GM12873 (cell line): ENCODE measurements at regions not wholly inside any gene's neighbourhood (a gene's known extent, or its start where the extent isn't known, plus 50 kb on each side); places are given as distances from the start of the nearest gene placed in this dataset.

Source experiments
- TF ChIP-seq, protein P1 (sequence below): IDR thresholded peaks from 2 replicates; pipeline ENCODE4 v1.5.1; 2012; ENCODE audit warnings: low read depth, mild to moderate bottlenecking, moderate library complexity, low read length, control low read depth; ENCODE audit not compliant: insufficient read depth; ENCODE audit errors: missing control alignments

DNA sequence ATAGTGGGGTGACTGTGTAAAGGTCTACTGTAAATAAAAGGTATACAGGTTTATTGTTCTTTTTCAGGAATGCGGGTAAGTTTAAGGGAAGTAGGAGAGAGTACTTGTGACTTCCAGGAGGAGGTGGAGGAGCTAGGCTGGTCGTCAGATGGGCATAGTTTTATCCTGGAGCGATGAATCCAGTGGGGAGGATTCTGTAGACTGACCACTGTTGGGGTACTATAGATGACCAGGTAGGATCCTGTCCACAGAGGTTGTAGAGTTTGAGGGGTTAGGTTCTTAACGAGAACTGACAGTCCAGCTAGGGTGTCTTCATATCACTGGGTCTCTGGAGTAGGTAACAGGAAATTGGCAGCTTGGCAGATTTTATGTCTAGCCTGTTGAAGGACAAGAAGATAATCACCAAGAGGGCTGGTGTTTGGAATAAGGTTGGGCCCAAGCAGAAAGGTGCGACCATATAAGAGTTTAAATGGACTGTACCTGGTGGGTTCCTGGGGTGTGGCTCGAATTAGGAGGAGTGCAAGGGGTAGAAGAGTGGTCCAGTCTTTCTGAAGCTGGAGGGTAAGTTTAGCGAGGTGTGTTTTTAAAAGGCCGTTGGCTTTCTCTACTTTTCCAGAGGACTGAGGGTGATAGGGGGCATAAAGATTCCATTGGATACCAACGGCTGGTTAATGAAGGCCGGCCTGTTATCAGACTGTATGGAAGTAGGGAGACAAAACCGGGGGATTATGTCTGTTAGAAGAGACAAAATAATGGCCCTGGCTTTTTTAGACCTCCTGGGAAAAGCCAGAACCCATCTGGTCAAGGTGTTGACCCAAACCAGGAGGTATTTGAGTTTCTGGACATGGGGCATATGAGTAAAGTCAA, 751.3 kb upstream of the ADGRB3 start:
- TF ChIP-seq, protein P1, sequence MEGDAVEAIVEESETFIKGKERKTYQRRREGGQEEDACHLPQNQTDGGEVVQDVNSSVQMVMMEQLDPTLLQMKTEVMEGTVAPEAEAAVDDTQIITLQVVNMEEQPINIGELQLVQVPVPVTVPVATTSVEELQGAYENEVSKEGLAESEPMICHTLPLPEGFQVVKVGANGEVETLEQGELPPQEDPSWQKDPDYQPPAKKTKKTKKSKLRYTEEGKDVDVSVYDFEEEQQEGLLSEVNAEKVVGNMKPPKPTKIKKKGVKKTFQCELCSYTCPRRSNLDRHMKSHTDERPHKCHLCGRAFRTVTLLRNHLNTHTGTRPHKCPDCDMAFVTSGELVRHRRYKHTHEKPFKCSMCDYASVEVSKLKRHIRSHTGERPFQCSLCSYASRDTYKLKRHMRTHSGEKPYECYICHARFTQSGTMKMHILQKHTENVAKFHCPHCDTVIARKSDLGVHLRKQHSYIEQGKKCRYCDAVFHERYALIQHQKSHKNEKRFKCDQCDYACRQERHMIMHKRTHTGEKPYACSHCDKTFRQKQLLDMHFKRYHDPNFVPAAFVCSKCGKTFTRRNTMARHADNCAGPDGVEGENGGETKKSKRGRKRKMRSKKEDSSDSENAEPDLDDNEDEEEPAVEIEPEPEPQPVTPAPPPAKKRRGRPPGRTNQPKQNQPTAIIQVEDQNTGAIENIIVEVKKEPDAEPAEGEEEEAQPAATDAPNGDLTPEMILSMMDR = no peak

DNA sequence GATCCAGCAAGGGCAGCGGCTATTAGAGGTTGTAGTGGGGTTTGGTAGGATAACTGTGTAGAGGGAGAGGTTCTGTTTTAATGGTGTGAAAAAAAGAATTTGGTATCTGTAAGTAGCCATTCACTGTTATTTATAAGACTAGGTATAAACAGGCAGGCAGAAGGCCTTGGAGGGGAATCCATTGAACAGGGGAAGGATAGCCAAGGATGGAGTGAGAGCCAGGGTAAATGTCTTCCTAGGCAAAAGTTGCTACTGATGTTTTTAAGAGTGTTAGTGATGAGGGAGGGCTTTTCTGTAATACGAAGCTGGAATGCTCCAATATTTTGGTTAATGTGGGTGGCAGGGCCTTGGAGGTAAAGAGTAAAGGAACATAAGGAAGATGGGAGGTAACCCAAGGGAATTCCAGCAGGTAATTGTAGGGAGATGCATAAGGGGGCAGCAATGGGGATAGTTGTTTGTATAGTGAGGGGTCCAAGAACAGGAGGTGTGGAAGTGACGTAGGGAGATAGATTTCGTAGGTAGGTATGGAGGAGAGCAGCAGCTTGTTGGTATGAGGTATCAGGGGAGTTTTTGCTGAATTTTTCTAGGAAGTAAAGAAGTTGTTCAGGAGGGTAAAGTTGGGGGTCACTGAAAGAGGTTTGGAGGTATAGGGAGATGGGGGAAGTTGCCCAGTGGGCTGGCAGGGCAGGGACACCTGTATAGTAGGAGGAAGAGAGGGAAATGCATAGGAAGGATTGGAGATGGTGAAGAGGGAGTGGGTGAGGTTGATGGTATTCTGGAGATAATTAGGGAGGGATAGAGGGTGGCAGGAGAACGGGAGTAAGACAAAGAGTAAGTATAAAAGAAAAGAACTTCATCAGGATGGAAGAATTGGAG, 752.4 kb upstream of the ADGRB3 start:
- TF ChIP-seq, protein P1 = no peak

DNA sequence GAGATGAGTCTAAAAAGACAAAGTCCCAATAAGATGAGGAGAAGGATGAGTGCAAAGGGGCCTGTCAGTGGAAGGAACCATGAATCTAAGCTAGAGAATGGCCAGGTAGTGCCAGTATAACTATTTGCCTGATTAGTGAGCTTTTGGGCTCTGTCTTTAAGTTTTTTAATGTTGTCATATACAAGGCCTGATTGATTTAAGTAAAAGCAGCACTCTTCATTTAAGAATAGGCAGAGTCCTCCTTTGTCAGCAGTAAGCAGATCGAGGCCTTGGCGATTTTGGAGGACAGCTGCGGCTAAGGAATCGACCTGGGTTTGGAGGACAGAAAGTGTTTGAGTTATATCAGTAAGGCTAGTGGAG, 753.4 kb upstream of the ADGRB3 start:
- TF ChIP-seq, protein P1 = no peak

DNA sequence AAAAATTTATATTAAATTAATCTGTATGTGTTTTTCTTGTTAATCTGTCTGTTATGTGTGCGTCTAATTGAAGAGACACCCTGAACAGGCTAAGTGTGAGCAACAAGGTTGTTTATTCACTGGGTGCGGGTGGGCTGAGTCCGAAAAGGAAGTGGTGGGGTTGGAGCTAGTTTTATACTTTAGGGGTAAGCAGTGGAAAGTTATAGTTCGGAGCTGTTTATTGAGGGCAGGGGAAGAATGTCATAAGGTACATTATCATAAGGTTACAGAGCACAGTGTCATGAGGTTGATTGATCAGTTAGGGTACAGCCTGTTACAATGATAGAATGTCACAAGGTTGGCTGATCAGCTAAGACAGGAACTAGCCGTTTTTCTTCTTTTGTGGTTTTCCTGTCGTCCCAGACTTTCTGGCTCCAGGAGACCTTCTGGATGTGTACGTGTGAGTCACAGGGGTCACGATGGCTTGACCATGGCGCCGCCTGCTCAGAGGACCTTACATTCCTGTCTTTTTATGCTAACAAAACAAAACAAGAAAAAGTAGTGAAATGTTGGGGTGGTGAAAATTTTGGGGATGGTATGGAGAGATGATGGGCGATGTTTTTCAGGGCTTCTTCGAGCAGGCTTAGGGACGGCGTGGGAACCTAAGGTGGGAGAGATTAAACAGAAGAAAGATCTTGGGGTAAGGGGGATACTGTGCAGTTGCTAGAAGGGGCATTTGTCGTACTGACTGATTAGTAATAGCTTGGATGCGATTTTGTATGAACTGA, 754.0 kb upstream of the ADGRB3 start:
- TF ChIP-seq, protein P1 = no peak

DNA sequence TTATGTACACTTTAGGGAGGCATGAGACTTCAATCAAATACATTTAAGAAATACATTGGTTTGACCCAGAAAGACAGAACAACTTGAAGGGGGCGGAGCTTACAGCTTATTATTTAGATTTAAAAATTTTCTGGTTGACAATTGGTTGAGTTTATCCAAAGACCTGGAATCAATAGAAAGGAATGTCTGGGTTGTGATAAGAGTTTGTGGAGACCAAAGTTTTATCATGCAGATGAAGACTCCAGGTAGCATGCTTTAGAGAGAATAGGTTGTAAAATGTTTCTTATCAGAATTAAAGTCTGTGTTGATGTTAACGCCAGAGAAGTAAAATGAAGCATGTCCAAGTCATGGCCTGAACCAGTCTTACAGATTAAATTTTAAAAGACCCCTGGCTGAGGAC, 757.8 kb upstream of the ADGRB3 start:
- TF ChIP-seq, protein P1 = no peak

DNA sequence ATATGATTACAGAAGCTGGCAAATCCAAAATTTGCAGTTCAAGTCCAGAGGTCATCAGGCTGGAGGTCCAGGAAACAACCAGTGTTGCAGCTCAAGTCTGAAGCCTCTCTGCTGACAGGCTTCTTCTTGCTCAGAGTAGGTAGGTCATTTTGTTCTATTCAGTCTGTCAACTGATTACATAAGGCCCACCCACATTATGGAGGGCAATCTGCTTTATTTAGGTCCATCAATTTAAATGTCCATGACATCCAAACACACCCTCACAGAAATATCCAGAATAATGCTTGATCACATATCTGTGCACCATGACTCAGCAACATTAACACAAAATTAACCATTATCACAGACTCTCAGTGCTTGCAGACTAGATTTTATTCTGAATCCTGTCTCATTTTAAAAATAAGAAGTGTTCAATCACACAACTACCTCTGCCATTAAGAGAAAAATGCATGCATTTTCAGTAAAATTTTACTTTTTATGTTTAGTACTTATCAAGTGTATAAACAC, 759.2 kb upstream of the ADGRB3 start:
- TF ChIP-seq, protein P1 = no peak
